ENCODE measurements at regions not wholly inside any gene's neighbourhood (a gene's known extent, or its start where the extent isn't known, plus 50 kb on each side); places are given as distances from the start of the nearest gene placed in this dataset.

- no peak for DNase-seq
Measured at GRCh38 chr14:87081004-87081403, 912.0 kb downstream of the GALC start.

- DNase-seq: no peak
Measured at GRCh38 chr14:87080146-87080545, 912.8 kb downstream of the GALC start.

GRCh38 chr14:87079416-87079815 is 913.6 kb downstream of the GALC start:
- no peak for DNase-seq

GRCh38 chr14:87076922-87077321 is 916.1 kb downstream of the GALC start:
- DNase-seq: no peak

GRCh38 chr14:87076146-87076545 is 916.8 kb downstream of the GALC start:
- DNase-seq: no peak

- no peak for DNase-seq
Measured at GRCh38 chr14:87073880-87074570, 919.0 kb downstream of the GALC start.

GRCh38 chr14:87067591-87067990 is 925.4 kb downstream of the GALC start:
- DNase-seq: no peak

- no peak for DNase-seq
Measured at GRCh38 chr14:87067061-87067460, 925.9 kb downstream of the GALC start.

GRCh38 chr14:87066221-87066817 is 926.7 kb downstream of the GALC start:
- DNase-seq: no peak

- DNase-seq: no peak
Measured at GRCh38 chr14:87065366-87065765, 927.6 kb downstream of the GALC start.

- DNase-seq: no peak
Measured at GRCh38 chr14:87063181-87063580, 929.8 kb downstream of the GALC start.

GRCh38 chr14:87060405-87060804 is 932.6 kb downstream of the GALC start:
- no peak for DNase-seq

- no peak for DNase-seq
Measured at GRCh38 chr14:87059060-87059839, 933.7 kb downstream of the GALC start.

GRCh38 chr14:87055007-87055406 is 938.0 kb downstream of the GALC start:
- no peak for DNase-seq

- DNase-seq: no peak
Measured at GRCh38 chr14:87052646-87053225, 940.2 kb downstream of the GALC start.

GRCh38 chr14:87050421-87050820 is 942.6 kb downstream of the GALC start:
- DNase-seq: no peak

- DNase-seq: peak; percentile 5
Measured at GRCh38 chr14:87049950-87050349, 943.0 kb downstream of the GALC start.

GRCh38 chr14:87046960-87047359 is 946.0 kb downstream of the GALC start:
- no peak for DNase-seq

GRCh38 chr14:87045956-87046355 is 947.0 kb downstream of the GALC start:
- DNase-seq: no peak

GRCh38 chr14:87045246-87045645 is 947.7 kb downstream of the GALC start:
- DNase-seq: no peak

- no peak for DNase-seq
Measured at GRCh38 chr14:87044807-87045206, 948.2 kb downstream of the GALC start.

GRCh38 chr14:87043667-87044200 is 949.2 kb downstream of the GALC start:
- no peak for DNase-seq

GRCh38 chr14:87042354-87042753 is 950.6 kb downstream of the GALC start:
- DNase-seq: no peak

Data from activated CD4-positive, alpha-beta T cell treated with anti-CD3 and anti-CD28 coated beads for 48 hours (primary cell).